RWPE1 (cell line): ENCODE measurements at regions not wholly inside any gene's neighbourhood (a gene's known extent, or its start where the extent isn't known, plus 50 kb on each side); places are given as distances from the start of the nearest gene placed in this dataset.
A peak's percentile ranks its signal among the peaks of the same experiment; 100 is the strongest.
"Not testable (repeated sequence)": the region's sequence is repeated elsewhere in the genome, so short reads cannot be mapped to it uniquely, and the experiment has no call there.

ENCODE experiments used
- CTCF ChIA-PET: fragments of 350-600 bp; sonication (Branson Sonifier 250); formaldehyde crosslinking; extraction: SDS; loops from one replicate; lab custom pipeline; 2021; lab: Yijun Ruan, JAX
- POLR2A ChIA-PET: fragments of 400-600 bp; formaldehyde crosslinking; extraction: SDS; loops from one replicate; lab custom pipeline; 2020; ENCODE audit warnings: antibody characterized with exemption; ENCODE audit not compliant: low non-redundant PET; lab: Yijun Ruan, JAX
- DNase-seq: peaks from one replicate; pipeline ENCODE4 v3.0.0; 2012; ENCODE audit warnings: low spot score
- H3K27ac ChIP-seq: fragments of 450-650 bp; 2 replicates; pipeline ENCODE4 v1.5.1; 2017
- TF ChIP-seq, protein P1 (sequence below): fragments of 450-650 bp; conservative IDR thresholded peaks from 2 replicates; pipeline ENCODE4 v1.5.1; 2017; ENCODE audit warnings: low read depth, mild to moderate bottlenecking

DNA sequence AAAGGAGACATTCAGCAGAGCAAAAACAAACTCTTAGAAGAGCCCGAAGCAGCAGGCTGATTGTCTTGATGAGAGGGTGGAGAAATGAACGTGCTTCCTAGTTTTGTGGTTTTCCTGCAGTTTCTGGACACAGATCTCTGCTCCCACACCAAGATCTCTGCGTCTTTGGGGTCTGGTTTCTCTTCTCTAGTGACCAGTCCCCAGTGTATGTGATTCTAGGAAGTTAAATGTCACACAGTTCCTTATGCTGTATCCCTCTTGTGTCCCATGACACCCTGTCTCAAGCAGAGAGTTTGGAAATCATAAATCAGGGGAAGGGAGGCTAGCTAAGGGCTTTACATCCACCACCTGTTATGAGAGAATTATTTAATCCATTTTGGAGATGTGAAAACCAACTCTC is 55.4 kb upstream of the KLF14 start:
- TF ChIP-seq, protein P1, sequence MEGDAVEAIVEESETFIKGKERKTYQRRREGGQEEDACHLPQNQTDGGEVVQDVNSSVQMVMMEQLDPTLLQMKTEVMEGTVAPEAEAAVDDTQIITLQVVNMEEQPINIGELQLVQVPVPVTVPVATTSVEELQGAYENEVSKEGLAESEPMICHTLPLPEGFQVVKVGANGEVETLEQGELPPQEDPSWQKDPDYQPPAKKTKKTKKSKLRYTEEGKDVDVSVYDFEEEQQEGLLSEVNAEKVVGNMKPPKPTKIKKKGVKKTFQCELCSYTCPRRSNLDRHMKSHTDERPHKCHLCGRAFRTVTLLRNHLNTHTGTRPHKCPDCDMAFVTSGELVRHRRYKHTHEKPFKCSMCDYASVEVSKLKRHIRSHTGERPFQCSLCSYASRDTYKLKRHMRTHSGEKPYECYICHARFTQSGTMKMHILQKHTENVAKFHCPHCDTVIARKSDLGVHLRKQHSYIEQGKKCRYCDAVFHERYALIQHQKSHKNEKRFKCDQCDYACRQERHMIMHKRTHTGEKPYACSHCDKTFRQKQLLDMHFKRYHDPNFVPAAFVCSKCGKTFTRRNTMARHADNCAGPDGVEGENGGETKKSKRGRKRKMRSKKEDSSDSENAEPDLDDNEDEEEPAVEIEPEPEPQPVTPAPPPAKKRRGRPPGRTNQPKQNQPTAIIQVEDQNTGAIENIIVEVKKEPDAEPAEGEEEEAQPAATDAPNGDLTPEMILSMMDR, result no peak
- no peak overlapping the region for H3K27ac ChIP-seq
- POLR2A ChIA-PET, result no interaction called here
- CTCF ChIA-PET, result no interaction called here
- DNase-seq, result no peak

DNA sequence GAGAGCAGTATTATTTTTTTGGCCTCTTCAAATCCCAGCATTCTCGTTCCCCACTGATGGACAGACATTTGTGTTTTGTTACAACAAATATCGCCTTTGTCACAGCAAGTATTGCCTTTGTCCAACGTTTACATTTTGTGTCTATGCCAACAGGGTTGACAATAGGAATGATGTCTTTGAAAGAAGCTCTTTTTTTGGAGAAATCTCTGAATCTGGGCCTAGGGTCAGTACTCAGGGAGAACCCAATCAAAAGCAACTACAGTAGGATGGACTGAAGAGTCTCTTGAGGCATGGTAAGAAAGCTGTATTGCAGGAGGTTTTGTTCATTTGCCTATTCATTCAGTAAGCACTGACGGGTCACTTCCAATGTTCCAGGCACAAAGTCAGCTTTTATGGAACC is 57.7 kb upstream of the KLF14 start:
- DNase-seq, result no peak
- POLR2A ChIA-PET, result no interaction called here
- CTCF ChIA-PET, result no interaction called here
- TF ChIP-seq, protein P1, result no peak
- H3K27ac ChIP-seq, result no peak overlapping the region

DNA sequence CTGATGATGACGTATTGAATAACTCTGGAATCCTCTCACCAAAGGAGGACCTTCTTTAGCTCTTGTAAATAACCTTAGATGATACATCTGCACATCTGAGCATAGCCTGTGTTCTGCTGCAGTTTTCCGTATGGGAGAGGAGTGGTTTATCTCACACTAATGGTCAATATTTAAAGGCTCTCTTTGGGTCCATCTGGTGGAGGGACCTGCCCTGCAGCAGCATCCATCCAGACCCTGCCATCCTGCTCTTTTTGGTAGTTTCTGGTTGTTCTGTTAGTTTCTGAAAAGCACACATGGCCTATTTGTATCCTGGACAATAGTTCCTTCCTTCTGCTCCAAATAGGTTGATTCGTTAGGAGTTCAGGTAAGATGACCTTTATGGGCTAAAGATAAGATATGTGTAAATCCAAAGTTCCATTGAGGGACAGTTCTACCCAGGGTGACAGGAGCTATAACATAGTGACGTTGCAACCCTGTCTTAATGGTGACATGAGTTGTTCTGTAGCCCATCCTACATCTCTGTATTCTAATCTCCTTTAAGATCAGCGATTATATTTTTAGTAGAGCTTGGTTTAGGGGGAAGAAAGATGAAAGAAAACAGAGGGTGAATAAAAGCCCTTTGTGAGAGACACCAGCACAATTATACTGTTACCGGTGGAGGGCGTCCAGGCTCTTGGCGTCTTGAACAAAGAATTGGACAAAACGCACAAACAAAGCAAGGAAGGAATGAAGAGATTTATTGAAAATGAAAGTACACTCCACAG is 60.0 kb upstream of the KLF14 start:
- peak; percentile 5 for DNase-seq
- no peak overlapping the region for H3K27ac ChIP-seq
- POLR2A ChIA-PET, result no interaction called here
- TF ChIP-seq, protein P1, result peak; percentile 62
- CTCF ChIA-PET, result interaction anchor here (0.8 kb wide), 1 partner anchor 12 kb away, joined by 5 read pairs; no protein-coding TSS in a partner anchor

DNA sequence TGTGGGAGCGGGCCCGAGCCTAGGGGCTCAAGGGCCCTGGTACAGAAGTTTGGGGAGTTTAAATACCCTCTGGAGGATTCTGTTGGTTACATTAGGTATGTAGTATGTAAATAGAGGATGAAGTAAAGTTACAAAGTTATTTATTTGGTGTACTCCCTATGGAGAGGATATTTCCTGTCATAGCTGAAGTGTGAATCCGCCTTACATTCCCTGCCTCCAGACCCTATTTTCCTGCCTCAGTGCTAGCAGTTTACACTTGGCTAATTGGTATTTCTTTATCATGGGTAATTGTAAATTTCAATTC is 60.6 kb upstream of the KLF14 start:
- no peak overlapping the region for H3K27ac ChIP-seq
- no peak for DNase-seq
- TF ChIP-seq, protein P1, result no peak
- ChIA-PET CTCF (no interaction called here), POLR2A (no interaction called here)

DNA sequence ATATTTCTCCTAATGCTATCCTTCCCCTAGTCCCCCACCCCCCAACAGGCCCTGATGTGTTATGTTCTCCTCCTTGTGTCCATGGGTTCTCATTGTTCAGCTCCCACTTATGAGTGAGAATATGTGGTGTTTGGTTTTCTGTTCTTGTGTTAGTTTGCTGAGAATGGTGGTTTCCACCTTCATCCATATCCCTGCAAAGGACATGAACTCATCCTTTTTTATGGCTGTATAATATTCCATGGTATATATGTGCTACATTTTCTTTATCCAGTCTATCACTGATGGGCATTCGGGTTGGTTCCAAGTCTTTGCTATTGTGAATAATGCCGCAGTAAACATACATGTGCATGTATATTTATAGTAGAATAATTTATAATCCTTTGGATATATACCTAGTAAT is 62.4 kb upstream of the KLF14 start:
- POLR2A ChIA-PET, H3K27ac ChIP-seq, CTCF ChIA-PET, DNase-seq: not testable (repeated sequence)

DNA sequence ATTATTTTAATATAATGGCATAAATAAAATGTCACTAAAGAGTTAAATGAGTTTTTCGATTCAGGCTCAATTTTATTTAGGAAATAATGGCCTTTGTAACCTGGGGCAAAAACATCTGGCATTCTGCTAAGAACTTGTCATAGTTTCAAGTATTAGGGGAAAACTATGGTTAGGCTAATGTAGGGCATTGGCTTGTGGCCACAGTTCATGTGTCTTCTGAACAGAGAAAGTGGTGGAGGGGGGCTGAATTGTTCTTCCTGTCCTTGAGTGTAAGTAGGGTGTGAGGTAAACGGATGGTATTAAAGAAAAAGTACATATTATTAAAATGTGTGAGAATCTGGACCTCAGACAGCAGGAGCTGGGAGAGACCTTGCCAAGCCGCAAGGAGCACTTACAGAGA is 69.1 kb upstream of the KLF14 start:
- ChIA-PET POLR2A (no interaction called here), CTCF (no interaction called here)
- DNase-seq, result no peak
- no peak overlapping the region for H3K27ac ChIP-seq
- TF ChIP-seq, protein P1, result no peak

DNA sequence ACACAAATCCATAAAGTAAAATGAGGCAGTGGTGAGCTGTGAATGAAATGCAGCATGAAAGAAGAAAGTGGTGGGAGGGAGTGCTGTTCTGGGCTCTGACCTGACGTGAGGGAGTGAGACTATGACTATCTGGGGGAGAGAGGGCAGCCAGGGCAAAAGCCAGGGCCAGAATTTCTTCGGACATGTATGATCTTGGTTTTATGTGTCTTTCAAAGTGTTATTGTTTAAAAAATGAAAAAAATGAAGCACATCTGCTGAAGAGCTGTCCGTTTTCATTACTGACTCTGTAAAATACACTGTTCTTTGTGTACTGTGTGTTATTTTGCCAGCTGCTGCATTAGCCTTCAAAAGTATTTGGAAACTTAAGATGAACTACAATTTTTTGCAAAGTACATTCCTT is 70.2 kb upstream of the KLF14 start:
- ChIA-PET CTCF (no interaction called here), POLR2A (no interaction called here)
- no peak for DNase-seq
- no peak overlapping the region for H3K27ac ChIP-seq
- TF ChIP-seq, protein P1, result no peak

DNA sequence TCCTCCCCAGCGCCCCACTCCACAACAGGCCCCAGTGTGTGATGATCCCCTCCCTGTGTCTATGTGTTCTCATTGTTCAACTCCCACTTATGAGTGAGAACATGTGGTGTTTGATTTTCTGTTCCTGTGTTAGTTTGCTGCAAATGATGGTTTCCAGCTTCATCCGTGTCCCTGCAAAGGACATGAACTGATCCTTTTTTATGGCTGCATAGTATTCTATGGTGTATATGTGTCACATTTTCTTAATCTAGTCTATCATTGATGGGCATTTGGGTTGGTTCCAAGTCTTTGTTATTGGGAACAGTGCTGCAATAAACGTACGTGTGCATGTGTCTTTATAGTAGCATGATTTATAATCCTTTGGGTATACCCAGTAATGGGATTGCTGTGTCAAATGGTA is 78.8 kb upstream of the KLF14 start:
- CTCF ChIA-PET, POLR2A ChIA-PET, H3K27ac ChIP-seq, DNase-seq: not testable (repeated sequence)
